ENCODE measurements at regions not wholly inside any gene's neighbourhood (a gene's known extent, or its start where the extent isn't known, plus 50 kb on each side); places are given as distances from the start of the nearest gene placed in this dataset.

- no peaks in the 10 kb centered on the region for H4K20me1 ChIP-seq (replicated peaks; ENCODE audit: control insufficient read depth, extremely low read depth, insufficient read depth, low read length)
- dilution Hi-C loops (cut with MboI; ENCODE audit: extremely low pct_ligation_motif_present, low sequenced_read_pairs) (loop anchor here (25.0 kb wide), 1 partner anchor 137 kb away; the partner anchor contains the start of gene CDC42BPA), intact Hi-C loops (cut with micrococcal nuclease) (loop anchor here (5.0 kb wide), 1 partner anchor 902 kb away; the partner anchor contains the start of gene STUM)
- no peak overlapping the region for H2AFZ ChIP-seq (ENCODE audit: low read depth, low read length)
- no peaks in the 10 kb centered on the region for H3K79me2 ChIP-seq (ENCODE audit: control insufficient read depth, insufficient read depth, low read length)
- H3K9me3 ChIP-seq (replicated peaks; ENCODE audit: control insufficient read depth, insufficient read depth, low read length): no peaks in the 10 kb centered on the region
- no peaks in the 10 kb centered on the region for H3K9me1 ChIP-seq (replicated peaks; ENCODE audit: control insufficient read depth, extremely low read depth, insufficient read depth, low read length)
- BruUV-seq (replicated peaks): no TSS peak
- no peak overlapping the region for H3K27ac ChIP-seq (ENCODE audit: insufficient read depth, low read depth, low read length)
- ChIA-PET CTCF (interaction anchor here (0.8 to 3.9 kb wide), 5 partner anchors 8 to 823 kb away, joined by 3 to 26 read pairs (median 5); no protein-coding TSS in a partner anchor), POLR2A (no interaction called here)
- peak; percentile 18 for FAIRE-seq
- H3K4me1 ChIP-seq (ENCODE audit: control insufficient read depth, extremely low read depth, insufficient read depth, low read length): peaks cover 2% of the 10 kb centered on the region
- TF ChIP-seq FOS (IDR thresholded peaks at IDR 0.05; ENCODE audit: borderline replicate concordance, insufficient read depth, low read length) (no peak), MAX (IDR thresholded peaks at IDR 0.05; ENCODE audit: insufficient read depth, insufficient read length) (no peak), CTCF (IDR thresholded peaks at IDR 0.05; ENCODE audit: extremely low read depth in 1 of 2, insufficient read depth in 1 of 2, low read depth in 1 of 2, low read length in 2 of 2) (peak; percentile 29 to 37)
- no peak overlapping the region for H3K9ac ChIP-seq (replicated peaks; ENCODE audit: extremely low read depth, insufficient read depth, low read length)
- H3K27me3 ChIP-seq (ENCODE audit: control insufficient read depth in 2 of 2, insufficient read depth in 2 of 2, low read length in 2 of 2): peaks cover 3 to 6% of the 10 kb centered on the region in 2 experiments
- H3K36me3 ChIP-seq (ENCODE audit: control insufficient read depth in 2 of 2, extremely low read depth in 1 of 2, insufficient read depth in 2 of 2, low read length in 2 of 2): no peaks in the 10 kb centered on the region
- no peak for DNase-seq (ENCODE audit: low read depth, low spot score)
- no peak overlapping the region for H3K4me2 ChIP-seq (ENCODE audit: insufficient read depth, low read length)
- no peak overlapping the region for H3K4me3 ChIP-seq (replicated peaks in 1 of 3; ENCODE audit: insufficient read depth in 1 of 3, low read depth in 1 of 3, low read length in 3 of 3)
Measured at GRCh38 chr1:227449051-227449450, 114.3 kb upstream of the ZNF678 start.

GRCh38 chr1:227447531-227447990 is 115.8 kb upstream of the ZNF678 start:
- peak; percentile 46 for DNase-seq (ENCODE audit: low read depth, low spot score)
- TF ChIP-seq POLR2AphosphoS5 (IDR thresholded peaks at IDR 0.05; ENCODE audit: insufficient read depth, low read depth, low read length) (no peak), FOS (IDR thresholded peaks at IDR 0.05; ENCODE audit: borderline replicate concordance, insufficient read depth, low read length) (no peak), CTCF (IDR thresholded peaks at IDR 0.05; ENCODE audit: extremely low read depth in 1 of 2, insufficient read depth in 1 of 2, low read depth in 1 of 2, low read length in 2 of 2) (peak; percentile 79 to 85), MYC (IDR thresholded peaks at IDR 0.05; ENCODE audit: low read depth, low read length) (no peak), EZH2 (IDR thresholded peaks at IDR 0.05; ENCODE audit: borderline replicate concordance, low read depth, low read length, severe bottlenecking) (no peak)
- Histone ChIP-seq H3K9me1 (replicated peaks; ENCODE audit: control insufficient read depth, extremely low read depth, insufficient read depth, low read length) (no peaks in the 10 kb centered on the region), H3K9ac (replicated peaks; ENCODE audit: extremely low read depth, insufficient read depth, low read length) (peak overlapping the region; percentile 5), H3K9me3 (replicated peaks; ENCODE audit: control insufficient read depth, insufficient read depth, low read length) (no peaks in the 10 kb centered on the region), H3K4me1 (ENCODE audit: control insufficient read depth, extremely low read depth, insufficient read depth, low read length) (peaks cover 2% of the 10 kb centered on the region), H4K20me1 (replicated peaks; ENCODE audit: control insufficient read depth, extremely low read depth, insufficient read depth, low read length) (no peaks in the 10 kb centered on the region), H2AFZ (ENCODE audit: low read depth, low read length) (peak overlapping the region; percentile 79), H3K36me3 (ENCODE audit: control insufficient read depth in 2 of 2, extremely low read depth in 1 of 2, insufficient read depth in 2 of 2, low read length in 2 of 2) (no peaks in the 10 kb centered on the region), H3K79me2 (ENCODE audit: control insufficient read depth, insufficient read depth, low read length) (no peaks in the 10 kb centered on the region), H3K4me2 (ENCODE audit: insufficient read depth, low read length) (peak overlapping the region; percentile 52), H3K27me3 (ENCODE audit: control insufficient read depth in 2 of 2, insufficient read depth in 2 of 2, low read length in 2 of 2) (peaks cover 0 to 3% of the 10 kb centered on the region in 2 experiments), H3K4me3 (replicated peaks in 1 of 3; ENCODE audit: insufficient read depth in 1 of 3, low read depth in 1 of 3, low read length in 3 of 3) (peak overlapping the region in 1 of 3 experiments; percentile 8), H3K27ac (ENCODE audit: insufficient read depth, low read depth, low read length) (no peak overlapping the region)
- no TSS peak for BruUV-seq (replicated peaks)
- FAIRE-seq: peak; percentile 80
- intact Hi-C loops (cut with micrococcal nuclease) (loop anchor here (1.0 to 5.0 kb wide), 3 partner anchors 535 to 900 kb away; partner anchors contain the start of gene STUM), dilution Hi-C loops (cut with MboI; ENCODE audit: extremely low pct_ligation_motif_present, low sequenced_read_pairs) (loop anchor here (25.0 kb wide), 1 partner anchor 135 kb away; the partner anchor contains the start of gene CDC42BPA)
- POLR2A ChIA-PET: no interaction called here
- CTCF ChIA-PET: interaction anchor here (0.5 to 3.9 kb wide), 42 partner anchors 8 to 899 kb away, joined by 3 to 41 read pairs (median 3); partner anchors contain the start of genes CDC42BPA, COQ8A and STUM

Measured in endothelial cell of umbilical vein (primary cell).